DMS114 treated with DMSO at 0.1 percent for 48 hours (cell line): ENCODE measurements at regions not wholly inside any gene's neighbourhood (a gene's known extent, or its start where the extent isn't known, plus 50 kb on each side); places are given as distances from the start of the nearest gene placed in this dataset.

Experiments used
- DNase-seq: peaks from one replicate; lab custom pipeline; 2025; ENCODE audit not compliant: unreplicated experiment; lab: John Stamatoyannopoulos, UW

DNA sequence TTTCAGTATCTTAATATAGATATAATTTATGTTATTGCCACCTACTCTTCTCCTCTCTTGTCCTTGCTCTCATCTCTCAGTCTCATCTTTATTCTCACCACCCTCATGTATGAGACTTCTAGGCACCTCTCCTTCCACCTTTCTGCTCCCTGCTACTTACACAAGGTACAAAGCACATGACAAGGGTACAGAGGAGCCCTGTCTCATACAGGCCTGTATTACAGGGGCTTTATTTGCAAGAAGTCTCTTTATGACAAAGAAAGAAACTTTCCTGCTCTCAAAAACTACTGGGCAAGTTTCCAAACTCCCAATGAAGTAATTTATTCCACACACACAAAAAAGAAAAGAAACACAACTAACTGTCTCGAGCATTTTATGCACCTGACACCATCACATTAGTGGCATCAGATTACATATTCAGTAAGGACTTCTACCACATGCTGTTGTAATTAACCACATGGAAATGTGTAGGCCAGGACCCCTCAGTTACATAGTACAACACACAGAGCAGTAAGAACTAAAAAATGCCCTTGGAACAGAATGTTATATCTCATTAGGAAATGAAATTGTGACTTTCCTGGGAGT lies 253.1 kb downstream of the FZD1 start:
- no peak for DNase-seq

- no peak for DNase-seq
Measured at GRCh38 chr7:91518058-91518457, 253.8 kb downstream of the FZD1 start.

DNA sequence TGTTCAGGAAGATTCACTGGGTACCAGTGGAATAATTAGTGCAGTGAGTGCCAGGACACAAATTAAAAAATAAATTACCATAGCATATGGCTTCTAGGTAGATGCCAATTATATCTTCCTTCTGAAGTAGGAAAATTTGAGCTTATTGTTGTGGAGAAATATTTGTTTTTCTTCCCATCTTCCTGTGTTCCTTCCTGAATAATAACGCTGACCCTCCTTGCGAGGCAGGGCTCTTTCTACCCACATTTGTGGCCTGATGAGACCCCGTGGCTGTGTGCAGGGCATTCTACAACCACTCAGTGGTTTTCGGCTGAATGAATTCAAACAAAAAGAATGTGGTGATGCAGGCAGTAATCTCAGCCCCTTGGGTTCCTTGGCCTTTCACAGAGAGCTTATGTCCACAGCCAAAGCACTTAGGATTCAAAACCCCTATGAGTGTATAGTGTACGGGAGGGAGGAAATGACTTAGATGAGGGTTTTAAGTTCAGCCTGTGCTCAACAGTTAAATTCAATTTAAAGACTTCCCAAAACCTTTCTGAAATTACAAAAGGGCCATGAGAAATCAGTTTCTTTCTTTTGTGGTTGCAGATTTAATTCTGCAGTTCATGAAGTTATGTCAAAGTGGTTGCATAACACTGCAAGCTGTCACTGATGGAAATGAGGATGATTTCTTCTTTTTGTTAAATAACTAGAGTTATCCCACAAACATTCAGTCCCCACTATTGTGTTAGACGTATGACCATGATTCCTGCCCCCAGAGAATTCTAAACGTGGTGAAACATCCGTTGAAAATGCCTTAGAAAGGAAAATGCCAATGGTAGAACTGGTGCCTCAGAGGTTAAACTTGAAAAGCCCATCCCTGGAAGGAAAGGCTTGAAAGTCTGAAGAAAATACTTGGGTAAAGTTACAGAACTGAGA lies 255.3 kb downstream of the FZD1 start:
- DNase-seq: no peak

- no peak for DNase-seq
Measured at GRCh38 chr7:91520645-91521044, 256.4 kb downstream of the FZD1 start.

GRCh38 chr7:91526404-91526803 lies 262.2 kb downstream of the FZD1 start:
- no peak for DNase-seq

GRCh38 chr7:91527460-91527859 lies 263.2 kb downstream of the FZD1 start:
- DNase-seq: no peak

- DNase-seq: no peak
Measured at GRCh38 chr7:91533996-91534395, 269.8 kb downstream of the FZD1 start.

DNA sequence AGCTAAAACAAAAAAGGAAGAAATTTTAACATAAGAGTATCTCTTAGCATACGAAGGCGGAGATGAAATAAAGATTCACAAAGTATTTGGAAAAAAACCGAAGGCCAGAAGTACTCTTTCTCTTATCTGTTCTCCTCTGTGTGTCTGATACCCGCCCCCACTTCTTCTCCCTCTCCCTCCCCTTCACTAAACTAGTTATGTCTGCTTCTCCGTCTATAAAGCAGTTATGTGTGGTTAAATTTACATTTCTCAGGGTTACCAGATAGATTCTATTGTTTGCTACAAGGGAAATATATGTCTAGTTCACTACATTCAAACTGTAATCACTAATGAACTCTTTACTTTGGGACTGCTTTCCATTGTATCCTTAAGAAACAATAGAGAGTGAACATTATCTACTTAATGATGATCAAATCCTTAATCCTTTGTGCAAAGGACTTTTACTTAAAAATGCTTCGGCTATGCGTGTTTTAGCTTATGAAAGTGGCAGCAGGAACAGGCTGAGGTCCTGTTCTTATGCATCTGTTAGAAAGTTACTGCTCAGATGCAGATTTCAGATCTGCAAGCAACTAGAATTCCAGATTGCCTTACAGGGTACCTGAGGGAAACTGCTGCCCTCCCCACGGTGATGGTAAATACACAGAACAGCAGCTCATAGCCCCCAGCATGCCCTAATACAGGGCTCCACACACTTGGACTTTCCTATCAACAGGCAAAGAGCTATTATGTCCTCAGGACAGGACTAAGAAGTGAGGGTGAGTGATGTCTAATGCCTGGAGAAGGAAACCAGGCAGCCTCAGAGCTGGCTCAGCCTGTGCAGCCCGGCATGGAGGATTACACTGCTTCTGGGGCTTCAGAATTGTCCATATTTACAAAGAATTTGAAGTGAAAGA lies 273.3 kb downstream of the FZD1 start:
- no peak for DNase-seq

- no peak for DNase-seq
Measured at GRCh38 chr7:91541641-91542040, 277.4 kb downstream of the FZD1 start.

GRCh38 chr7:91543646-91544045 lies 279.4 kb downstream of the FZD1 start:
- DNase-seq: no peak

DNA sequence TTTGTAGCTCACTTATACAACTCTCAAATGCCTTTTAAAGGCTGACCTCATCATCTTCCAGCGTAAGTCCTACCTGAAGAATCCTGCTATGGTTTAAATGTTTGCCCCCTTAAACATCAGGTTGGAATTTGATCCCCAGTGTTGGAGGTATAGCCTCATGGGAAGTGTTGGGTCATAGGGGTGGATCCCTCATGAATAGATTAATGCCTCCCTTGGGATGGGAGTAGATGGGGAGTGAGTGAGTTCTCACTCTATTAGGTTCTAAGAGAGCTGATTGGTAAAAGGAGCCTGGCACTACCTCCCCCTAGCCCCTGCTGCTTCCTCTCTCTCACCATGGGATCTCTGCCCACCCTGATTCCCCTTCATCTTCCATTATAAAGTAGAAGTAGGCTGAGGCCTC lies 285.6 kb downstream of the FZD1 start:
- DNase-seq: no peak

GRCh38 chr7:91550931-91551330 lies 286.7 kb downstream of the FZD1 start:
- DNase-seq: no peak

DNA sequence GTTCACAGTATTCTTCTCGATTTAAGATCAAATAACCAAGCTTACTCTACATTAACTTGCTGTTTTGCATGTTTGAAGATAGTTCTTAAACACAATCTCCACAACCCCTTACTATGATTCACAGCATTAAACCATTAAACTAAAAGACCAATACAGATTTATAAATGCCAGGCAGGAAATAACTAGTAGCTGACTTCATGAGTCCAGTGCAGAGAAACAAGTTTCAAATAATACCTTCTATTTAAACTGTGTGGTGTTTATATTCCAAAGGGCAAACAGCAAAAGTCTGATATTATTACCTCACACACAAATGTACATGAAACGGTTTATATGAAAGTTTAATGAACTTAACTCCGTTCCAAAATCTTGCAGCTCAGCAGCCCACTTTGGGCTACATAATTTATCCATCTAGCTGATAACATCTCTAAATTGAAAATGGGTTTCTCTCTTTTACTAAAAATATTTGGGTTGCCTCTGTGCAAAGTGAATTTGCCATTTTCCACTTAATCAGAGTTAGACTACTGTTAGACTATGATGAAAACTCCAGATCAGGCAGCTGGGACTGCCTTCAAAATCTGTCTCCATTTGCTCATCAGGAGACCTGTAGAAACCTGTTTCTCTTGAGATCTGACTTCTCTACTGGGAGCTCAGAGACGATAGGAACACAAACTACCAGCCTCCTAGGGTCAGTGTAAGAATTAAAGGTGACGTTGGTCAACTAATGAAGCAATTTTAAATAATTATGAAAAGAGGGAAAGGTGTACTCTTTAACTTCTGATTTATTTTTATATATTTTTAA lies 287.3 kb downstream of the FZD1 start:
- no peak for DNase-seq

GRCh38 chr7:91553410-91553895 lies 289.2 kb downstream of the FZD1 start:
- DNase-seq: no peak

DNA sequence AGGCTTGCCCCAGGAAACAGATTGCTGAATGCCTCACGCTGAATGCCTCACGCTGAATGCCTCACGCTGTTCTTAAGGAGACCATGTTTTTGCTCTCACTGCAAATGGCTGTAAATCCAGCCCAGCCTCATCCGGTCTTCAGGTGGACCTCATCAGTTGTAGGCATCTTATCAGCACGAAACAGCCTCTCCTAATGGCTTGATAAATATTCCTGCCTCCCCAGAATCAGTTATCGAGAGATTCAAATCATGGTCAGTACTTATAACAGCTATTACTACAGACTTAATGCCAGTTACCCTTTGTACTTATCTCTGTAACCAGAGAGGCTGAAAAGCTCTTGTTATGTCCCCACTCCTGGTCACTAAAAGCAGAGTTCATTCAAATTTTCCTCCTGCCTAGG lies 290.6 kb downstream of the FZD1 start:
- DNase-seq: no peak

- DNase-seq: no peak
Measured at GRCh38 chr7:91556239-91556638, 292.0 kb downstream of the FZD1 start.

DNA sequence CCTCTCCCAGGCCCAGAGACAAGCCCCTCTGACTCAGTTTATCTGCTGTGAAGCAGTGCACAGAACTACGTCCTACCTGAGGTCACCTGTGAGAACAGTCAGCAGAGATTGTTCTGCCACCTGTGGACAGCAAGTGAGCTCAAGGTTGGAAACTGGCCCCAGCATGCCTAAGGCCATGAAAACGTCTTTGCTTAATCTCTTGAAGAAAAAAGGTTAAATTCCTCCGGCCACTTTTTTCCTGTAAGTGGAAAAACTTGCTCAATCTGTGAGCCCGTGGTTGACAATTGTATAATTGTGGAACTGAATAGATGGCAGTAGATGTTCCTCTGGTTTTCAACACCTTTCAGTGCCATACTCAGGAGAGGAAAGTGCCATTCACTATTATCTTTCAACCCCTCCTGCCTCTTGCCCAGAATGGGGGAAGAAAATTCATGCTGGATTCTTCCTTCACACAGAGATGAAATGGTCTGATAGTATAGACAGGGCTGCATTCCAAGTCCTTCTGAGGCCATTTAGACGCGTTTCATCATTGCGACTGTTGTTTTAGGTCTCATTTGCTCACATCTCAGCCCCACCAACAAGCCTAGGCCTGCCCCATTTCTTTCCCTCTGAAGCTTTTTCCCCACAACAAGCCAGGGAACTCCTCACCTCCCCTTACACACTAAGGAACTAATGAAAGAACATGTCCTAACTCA lies 292.9 kb downstream of the FZD1 start:
- no peak for DNase-seq

GRCh38 chr7:91557789-91558404 lies 293.7 kb downstream of the FZD1 start:
- no peak for DNase-seq

DNA sequence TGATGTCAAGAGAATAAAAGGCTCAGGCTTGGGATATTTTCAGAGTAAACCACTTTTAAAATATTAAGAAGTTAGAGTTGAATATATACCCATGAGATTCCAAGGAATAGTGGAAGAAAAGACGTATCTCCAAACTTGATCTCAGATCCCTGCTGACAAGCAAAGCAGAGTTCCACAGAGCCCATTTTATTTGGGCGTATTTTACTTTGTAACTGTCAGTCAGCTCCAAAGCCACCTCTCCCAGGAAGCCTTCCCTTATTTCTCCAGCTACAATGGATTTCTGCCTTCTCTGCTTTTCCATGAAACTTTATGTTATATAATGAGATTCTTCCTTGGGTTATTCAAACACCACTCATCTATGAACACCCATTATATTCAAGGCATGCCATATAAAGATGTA lies 295.7 kb downstream of the FZD1 start:
- DNase-seq: no peak

GRCh38 chr7:91564101-91564500 lies 299.9 kb downstream of the FZD1 start:
- no peak for DNase-seq
